GM19239 (cell line): ENCODE measurements at regions not wholly inside any gene's neighbourhood (a gene's known extent, or its start where the extent isn't known, plus 50 kb on each side); places are given as distances from the start of the nearest gene placed in this dataset.

ENCODE experiments used
- DNase-seq: peaks from one replicate; pipeline ENCODE4 v3.0.0; 2011; ENCODE audit warnings: low spot score; ENCODE audit not compliant: insufficient read length
- FAIRE-seq: peaks from 2 replicates; lab custom pipeline; 2011; peaks lifted over from hg19 to GRCh38; lab: Jason Lieb, UNC

DNA sequence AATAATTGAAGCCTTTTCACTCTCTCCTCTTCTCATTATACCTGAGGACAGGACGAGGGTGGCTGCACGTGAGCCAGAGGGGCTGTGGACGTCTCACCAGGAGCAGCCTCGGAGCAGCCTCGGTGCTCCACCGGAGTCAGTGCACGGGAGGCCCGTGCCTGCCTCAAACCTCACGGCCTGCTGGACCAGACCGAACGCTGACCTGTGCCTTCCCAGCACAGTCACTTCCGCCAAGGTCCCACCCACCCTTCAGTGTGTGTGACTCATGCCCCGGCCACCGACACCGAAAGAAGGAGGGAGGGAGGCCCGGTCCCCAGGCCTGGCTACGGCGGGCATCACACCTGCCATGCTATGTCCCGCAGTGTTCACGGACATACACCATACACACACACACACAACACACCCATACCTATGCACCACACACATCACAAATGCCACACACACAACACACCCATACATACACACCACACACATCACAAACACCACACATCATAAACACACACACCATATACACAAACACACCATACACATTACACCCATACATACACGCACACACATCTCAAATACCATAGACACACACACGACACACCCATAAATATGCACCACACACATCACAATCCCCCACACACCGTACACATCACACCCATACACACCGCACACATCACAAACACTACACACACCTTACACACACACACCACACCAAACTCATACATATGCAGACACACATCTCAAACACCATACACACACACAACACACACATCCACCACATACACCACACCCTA, 1506.5 kb downstream of the TBC1D22A start:
- no peak for FAIRE-seq
- DNase-seq: no peak

DNA sequence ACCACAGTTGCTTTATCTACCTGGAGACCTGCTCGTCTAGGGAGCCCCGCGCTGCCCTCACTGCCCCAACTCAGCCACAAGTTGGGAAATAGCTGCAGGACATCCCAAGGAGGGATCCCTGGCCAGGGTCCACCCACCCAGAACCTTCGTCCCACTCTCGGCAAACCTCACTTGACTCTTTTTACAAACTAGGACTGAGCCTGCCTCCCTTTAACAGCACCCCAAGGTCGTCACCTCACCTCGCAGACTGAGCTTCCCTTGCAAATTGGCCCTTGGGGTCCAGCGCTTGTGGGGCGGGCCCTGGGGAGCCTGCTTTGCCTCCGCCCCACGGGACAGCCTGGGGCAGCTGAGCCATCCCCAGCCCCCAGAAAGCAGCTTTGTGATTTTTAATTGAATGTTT, 1505.8 kb downstream of the TBC1D22A start:
- FAIRE-seq (no peak), DNase-seq (no peak)

- FAIRE-seq: no peak
- no peak for DNase-seq
Measured at GRCh38 chr22:48267681-48268080, 1505.2 kb downstream of the TBC1D22A start.

DNA sequence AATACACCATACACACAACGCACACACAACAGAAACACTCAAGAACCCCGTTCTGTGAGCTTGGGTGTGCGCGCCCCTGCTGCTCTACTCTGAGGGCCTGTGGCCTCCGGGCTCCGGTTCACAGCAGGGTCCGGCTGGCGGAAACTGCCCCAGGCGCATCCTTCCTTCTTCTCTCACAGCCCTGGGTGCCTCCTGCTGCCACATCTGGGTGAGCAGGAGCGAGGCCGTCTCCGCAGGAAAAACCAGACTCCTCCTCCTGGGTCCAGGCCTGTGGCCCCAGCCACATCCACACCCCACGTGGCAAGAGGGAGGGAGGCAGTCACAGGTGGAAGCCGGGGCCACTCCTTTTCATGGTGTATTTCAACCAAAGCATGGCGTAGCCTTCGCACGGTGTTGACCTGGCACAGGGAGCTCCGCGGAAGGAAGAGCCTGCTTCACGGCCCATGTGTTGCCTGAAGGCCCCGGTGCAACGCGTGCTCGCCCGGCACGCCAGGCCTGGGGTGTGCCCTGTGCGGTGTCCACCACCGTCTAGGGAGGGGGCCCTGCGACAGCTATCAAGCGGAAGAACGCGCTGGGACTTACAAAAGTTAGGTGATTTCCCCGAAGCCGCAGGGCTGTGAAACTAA, 1502.7 kb downstream of the TBC1D22A start:
- no peak for DNase-seq
- no peak for FAIRE-seq

DNA sequence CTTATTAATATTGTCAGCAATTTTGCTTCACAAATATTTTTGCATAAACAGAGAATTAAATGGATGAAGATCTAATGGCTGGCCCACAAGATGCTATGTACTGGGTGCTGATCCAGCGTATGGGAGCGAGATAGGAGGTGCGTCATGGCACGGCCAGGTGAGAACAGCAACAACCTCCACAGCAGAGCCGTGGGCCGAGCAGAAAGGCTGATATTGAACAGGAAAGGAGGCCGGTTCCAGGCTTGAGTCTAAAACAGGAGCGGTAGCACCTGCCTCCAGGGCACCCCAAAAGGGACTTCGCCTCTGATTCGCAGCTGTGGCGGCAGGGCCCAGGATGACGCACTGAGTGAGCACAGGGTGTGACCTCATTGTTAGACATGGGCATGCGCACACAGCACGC, 1502.1 kb downstream of the TBC1D22A start:
- no peak for FAIRE-seq

DNA sequence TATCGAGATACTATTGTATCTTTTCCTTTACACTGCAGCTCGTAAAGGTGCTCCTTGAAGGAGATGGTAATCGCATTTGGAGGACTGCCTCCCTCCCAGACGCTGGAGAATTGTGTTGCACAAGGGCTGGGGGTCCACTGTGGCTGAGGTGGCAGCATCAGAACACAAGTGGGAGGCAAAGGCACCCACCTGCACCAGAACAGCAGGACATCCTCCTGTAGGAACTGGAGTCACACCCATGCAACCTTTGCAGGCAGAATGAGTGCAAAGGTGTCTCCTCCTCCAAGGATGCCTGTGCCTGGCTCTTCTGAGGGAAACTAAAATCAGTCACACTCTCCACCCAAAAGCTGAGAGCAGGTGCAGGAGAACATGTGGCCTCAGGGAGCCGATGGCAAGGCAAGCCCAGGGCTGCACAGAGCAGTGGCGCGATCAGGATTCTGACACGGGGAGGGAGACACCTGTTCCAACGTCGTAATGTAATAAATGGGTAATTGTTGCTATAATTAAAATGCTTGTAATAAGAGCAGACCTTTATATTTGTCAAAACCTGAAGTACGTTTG, 1501.4 kb downstream of the TBC1D22A start:
- FAIRE-seq (no peak), DNase-seq (no peak)

More for the DNA sequence above, 1502.1 kb downstream of the TBC1D22A start:
- no peak for DNase-seq

DNA sequence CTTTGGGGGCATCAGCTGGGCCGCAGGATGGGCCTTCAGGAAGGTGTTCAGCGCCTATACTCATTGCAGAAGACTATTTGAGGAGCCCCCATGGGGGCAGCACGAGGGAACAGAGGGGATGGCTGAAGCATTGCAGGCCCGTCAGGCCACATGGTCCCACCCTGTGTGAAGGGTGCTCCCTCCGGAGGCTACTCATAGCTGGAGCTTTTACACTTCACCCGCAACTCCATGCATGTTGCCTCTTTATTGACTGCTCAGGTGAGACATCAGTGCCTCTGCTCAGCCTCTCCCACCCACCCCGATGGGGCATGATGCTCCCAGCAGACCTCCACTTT, 1500.9 kb downstream of the TBC1D22A start:
- DNase-seq (no peak), FAIRE-seq (no peak)

- FAIRE-seq (no peak), DNase-seq (no peak)
Measured at GRCh38 chr22:48262596-48263430, 1500.4 kb downstream of the TBC1D22A start.

GRCh38 chr22:48261706-48262105, 1499.3 kb downstream of the TBC1D22A start:
- DNase-seq (no peak), FAIRE-seq (no peak)

DNA sequence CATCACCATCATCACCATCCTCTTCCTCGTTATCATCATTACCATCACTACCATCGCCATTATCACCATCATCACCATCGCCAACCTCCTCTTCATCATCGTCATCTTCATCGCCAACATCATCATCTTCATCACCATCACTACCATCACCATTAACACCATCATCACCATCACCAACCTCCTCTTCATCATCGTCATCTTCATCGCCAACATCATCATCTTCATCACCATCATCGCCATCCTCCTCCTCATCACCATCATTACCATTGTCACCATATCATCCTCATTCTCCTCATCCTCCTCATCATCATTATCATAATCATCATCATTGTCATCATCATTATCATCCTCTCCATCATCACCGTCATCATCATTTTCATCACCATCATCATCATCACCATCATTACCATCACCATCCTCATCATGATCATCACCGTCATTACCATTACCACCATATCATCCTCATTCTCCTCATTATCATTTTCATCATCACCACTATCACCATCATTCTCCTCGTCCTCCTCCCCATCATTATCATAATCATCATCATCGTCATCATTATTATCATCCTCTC, 1498.7 kb downstream of the TBC1D22A start:
- FAIRE-seq (no peak), DNase-seq (no peak)

- DNase-seq (no peak), FAIRE-seq (no peak)
Measured at GRCh38 chr22:48259991-48260670, 1497.7 kb downstream of the TBC1D22A start.

DNA sequence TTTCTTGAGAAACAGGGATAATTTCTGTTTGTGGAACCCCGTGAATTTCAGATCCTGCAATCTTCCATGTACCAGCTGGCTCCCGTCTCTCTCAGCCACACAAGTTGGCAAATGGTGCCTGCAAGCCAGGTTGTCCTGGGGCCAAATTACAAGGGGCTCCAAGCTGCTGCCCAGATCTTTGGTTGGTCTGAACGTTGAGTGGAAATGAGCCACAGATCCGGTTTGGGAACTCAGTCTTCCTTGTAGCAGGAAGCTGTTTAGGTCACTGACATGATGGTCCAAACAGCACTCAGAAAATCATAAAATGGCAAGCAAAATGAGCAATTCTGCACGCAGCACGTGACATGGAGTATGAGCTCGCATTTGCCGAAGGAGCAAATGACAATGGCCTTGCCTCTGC, 1496.4 kb downstream of the TBC1D22A start:
- DNase-seq (no peak), FAIRE-seq (no peak)

GRCh38 chr22:48258064-48258701, 1495.7 kb downstream of the TBC1D22A start:
- no peak for FAIRE-seq
- no peak for DNase-seq

GRCh38 chr22:48257685-48258055, 1495.2 kb downstream of the TBC1D22A start:
- no peak for DNase-seq
- FAIRE-seq: no peak

GRCh38 chr22:48256776-48257684, 1494.6 kb downstream of the TBC1D22A start:
- DNase-seq: no peak
- no peak for FAIRE-seq

- no peak for FAIRE-seq
Measured at GRCh38 chr22:48256041-48256739, 1493.7 kb downstream of the TBC1D22A start.

GRCh38 chr22:48254311-48254873, 1491.9 kb downstream of the TBC1D22A start:
- no peak for FAIRE-seq
- no peak for DNase-seq

More at GRCh38 chr22:48256041-48256739, 1493.7 kb downstream of the TBC1D22A start:
- no peak for DNase-seq

DNA sequence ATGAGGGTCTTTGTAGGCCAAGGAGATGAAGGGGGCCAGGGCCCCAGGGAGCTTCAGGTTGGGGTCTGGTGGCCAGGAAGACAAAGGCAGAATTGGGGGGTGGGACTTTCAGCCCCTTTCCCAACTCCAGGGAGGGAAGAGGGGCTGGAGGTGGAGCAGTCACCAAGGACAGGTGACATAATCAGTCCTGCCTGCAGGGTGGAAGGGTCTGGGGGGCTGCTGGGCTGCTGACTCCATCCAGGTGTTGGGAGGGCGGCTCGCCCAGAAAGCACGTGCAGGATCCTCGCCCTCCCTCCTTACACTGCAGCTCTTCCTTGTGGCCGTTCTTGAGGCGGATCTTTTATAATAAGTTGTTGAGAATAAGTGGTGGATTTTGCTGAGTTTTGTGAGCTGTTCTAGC, 1491.1 kb downstream of the TBC1D22A start:
- no peak for FAIRE-seq

More for the DNA sequence above, 1491.1 kb downstream of the TBC1D22A start:
- DNase-seq: no peak
